HepG2 (cell line): ENCODE measurements at regions not wholly inside any gene's neighbourhood (a gene's known extent, or its start where the extent isn't known, plus 50 kb on each side); places are given as distances from the start of the nearest gene placed in this dataset.

ENCODE experiments used
- ATAC-seq: fragments of 200-7000 bp; cut with Tn5 transposase; 3 replicates; pipeline ENCODE4 v1.9.1; 2020; ENCODE audit warnings: mild to moderate bottlenecking, moderate library complexity
- BruUV-seq: library from RNA; stranded (reverse); fragments of 400-500 nt; replicated peaks from 2 replicates; lab custom pipeline; 2021; lab: Mats Ljungman, UMichigan
- CTCF ChIA-PET: fragments of 300-600 bp; formaldehyde crosslinking; extraction: SDS; loops from one replicate; lab custom pipeline; 2021; ENCODE audit warnings: low total read pairs, inconsistent platforms, low intra/inter-chr PET ratio; lab: Yijun Ruan, JAX
- POLR2A ChIA-PET: fragments of 350-600 bp; sonication (Branson Sonifier 250); formaldehyde crosslinking; loops from one replicate; lab custom pipeline; 2020; ENCODE audit warnings: antibody characterized with exemption, inconsistent platforms; lab: Yijun Ruan, JAX
- DNase-seq: peaks from one replicate; pipeline ENCODE4 v3.0.0-alpha.2; 2015; ENCODE audit warnings: low spot score
- FAIRE-seq: peaks from 3 replicates; lab custom pipeline; 2011; peaks lifted over from hg19 to GRCh38; lab: Jason Lieb, UNC
- H2AFZ ChIP-seq: one replicate; pipeline ENCODE4 v1.6.1; 2011; ENCODE audit warnings: low read length, inconsistent platforms
- H3K27ac ChIP-seq: fragments of 300-600 bp; 3 replicates; pipeline ENCODE4 v1.8.0; 2011; ENCODE audit warnings: mixed run types, mild to moderate bottlenecking, mixed read lengths, low read length, inconsistent platforms; ENCODE audit not compliant: insufficient read depth; ENCODE audit errors: extremely low read length
- H3K27me3 ChIP-seq, 2 experiments: fragments of 200-600 bp in 1 of 2; 2 replicates in 1 of 2; 3 replicates in 1 of 2; pipeline versions ENCODE4 v1.6.0 to v1.8.0; 2011; ENCODE audit warnings: low read length in 2 of 2, mild to moderate bottlenecking in 2 of 2, moderate library complexity in 2 of 2, inconsistent platforms in 1 of 2; ENCODE audit not compliant: insufficient read depth in 2 of 2, control insufficient read depth in 1 of 2
- H3K36me3 ChIP-seq, 2 experiments: fragments of 200-600 bp in 1 of 2; replicated peaks in 1 of 2; 2 replicates in 1 of 2; 3 replicates in 1 of 2; pipeline versions ENCODE4 v1.5.1 to v1.8.0; 2011; ENCODE audit warnings: low read length in 2 of 2, inconsistent platforms in 1 of 2; ENCODE audit not compliant: insufficient read depth in 2 of 2, control insufficient read depth in 1 of 2
- H3K4me1 ChIP-seq: 2 replicates; pipeline ENCODE4 v1.5.1; 2012; ENCODE audit warnings: low read length, inconsistent platforms; ENCODE audit not compliant: insufficient read depth
- H3K4me2 ChIP-seq: 2 replicates; pipeline ENCODE4 v1.6.0; 2011; ENCODE audit warnings: low read depth, low read length, inconsistent platforms
- H3K4me3 ChIP-seq, 3 experiments: fragments of 200-600 bp in 1 of 3; sonication (generic), shearing (Covaris generic) in 1 of 3; replicated peaks in 1 of 3; 2 replicates each; pipeline ENCODE4 v1.5.1; 2011 to 2016; ENCODE audit warnings: low read length in 3 of 3, inconsistent platforms in 2 of 3, low read depth in 2 of 3, mild to moderate bottlenecking in 2 of 3, control low read depth in 1 of 3, mixed read lengths in 1 of 3; ENCODE audit not compliant: insufficient read depth in 1 of 3
- H3K79me2 ChIP-seq: one replicate; pipeline ENCODE4 v1.6.1; 2011; ENCODE audit warnings: low read length, inconsistent platforms; ENCODE audit not compliant: insufficient read depth
- H3K9ac ChIP-seq: 2 replicates; pipeline ENCODE4 v1.6.0; 2011; ENCODE audit warnings: mild to moderate bottlenecking, low read depth, low read length, inconsistent platforms; ENCODE audit not compliant: insufficient read depth
- H3K9me3 ChIP-seq: 2 replicates; pipeline ENCODE4 v1.5.1; 2012; ENCODE audit warnings: mild to moderate bottlenecking, low read length
- H4K20me1 ChIP-seq: 2 replicates; pipeline ENCODE4 v1.6.0; 2011; ENCODE audit warnings: inconsistent platforms, mild to moderate bottlenecking, low read length, moderate library complexity; ENCODE audit not compliant: insufficient read depth
- AKNA ChIP-seq: sonication (generic); formaldehyde crosslinking; IDR thresholded peaks from 2 replicates; pipeline ENCODE4 v1.4.0; 2020; ENCODE audit warnings: missing genetic modification reagents, borderline replicate concordance
- ARNTL ChIP-seq: sonication (generic); formaldehyde crosslinking; IDR thresholded peaks from 2 replicates; pipeline ENCODE4 v1.4.0; 2020; ENCODE audit warnings: mild to moderate bottlenecking, missing genetic modification reagents
- FOXJ3 ChIP-seq: sonication (generic); formaldehyde crosslinking; IDR thresholded peaks from 2 replicates; pipeline ENCODE4 v1.4.0; 2020; ENCODE audit warnings: missing genetic modification reagents, mild to moderate bottlenecking, borderline replicate concordance
- MEIS1 ChIP-seq: sonication (generic); formaldehyde crosslinking; IDR thresholded peaks from 2 replicates; pipeline ENCODE4 v1.9.0; 2021; ENCODE audit warnings: mild to moderate bottlenecking, missing genetic modification reagents, moderate library complexity, borderline replicate concordance
- PHF5A ChIP-seq: IDR thresholded peaks from one replicate; pipeline ENCODE4 v1.6.1; 2018; ENCODE audit warnings: low read depth, missing genetic modification reagents; ENCODE audit not compliant: unreplicated experiment
- SP4 ChIP-seq: sonication (generic); formaldehyde crosslinking; IDR thresholded peaks from 2 replicates; pipeline ENCODE4 v1.8.1; 2023; ENCODE audit warnings: mild to moderate bottlenecking, missing genetic modification reagents
- STAT6 ChIP-seq: sonication (generic); formaldehyde crosslinking; IDR thresholded peaks from 2 replicates; pipeline ENCODE4 v1.4.0; 2020; ENCODE audit warnings: missing genetic modification reagents, mild to moderate bottlenecking, borderline replicate concordance
- TMF1 ChIP-seq: sonication (generic); formaldehyde crosslinking; IDR thresholded peaks from 2 replicates; pipeline ENCODE4 v1.8.1; 2022; ENCODE audit warnings: low read depth, missing genetic modification reagents
- YEATS4 ChIP-seq: sonication (generic); formaldehyde crosslinking; IDR thresholded peaks from 2 replicates; pipeline ENCODE4 v1.4.0; 2020; ENCODE audit warnings: missing genetic modification reagents, borderline replicate concordance
- ZNF431 ChIP-seq: sonication (generic); formaldehyde crosslinking; IDR thresholded peaks from 2 replicates; pipeline ENCODE4 v1.9.0; 2022; ENCODE audit warnings: missing genetic modification reagents, low read depth, mild to moderate bottlenecking, borderline replicate concordance
- ZNF552 ChIP-seq: sonication (generic); formaldehyde crosslinking; IDR thresholded peaks from 2 replicates; pipeline ENCODE4 v1.9.0; 2022; ENCODE audit warnings: missing genetic modification reagents, mild to moderate bottlenecking, borderline replicate concordance
- ZNF639 ChIP-seq: conservative IDR thresholded peaks from 2 replicates; pipeline ENCODE4 v1.6.1; 2018; ENCODE audit warnings: missing genetic modification reagents
- WGBS: methylation state at CpG from one replicate; pipeline ENCODE4 v1.1.6; 2017; ENCODE audit warnings: low lambda C conversion rate; 5-methylcytosine and 5-hydroxymethylcytosine counted together
- in situ Hi-C: cut with HindIII; loops from 2 replicates; pipeline ENCODE4 v1.10.0; 2017; ENCODE audit warnings: low pct_unique_long_range_greater_than_20kb; ENCODE audit not compliant: extremely low pct_ligation_motif_present
- intact Hi-C: fragments of 100-400 bp; cut with micrococcal nuclease; formaldehyde crosslinking; loops from one replicate; pipeline ENCODE4 v1.10.0; 2022; ENCODE audit not compliant: unreplicated experiment
- TF ChIP-seq, protein P1 (sequence below): sonication (generic); formaldehyde crosslinking; IDR thresholded peaks from 2 replicates; pipeline ENCODE4 v1.5.1; 2020; ENCODE audit warnings: missing genetic modification reagents, mild to moderate bottlenecking, borderline replicate concordance

DNA sequence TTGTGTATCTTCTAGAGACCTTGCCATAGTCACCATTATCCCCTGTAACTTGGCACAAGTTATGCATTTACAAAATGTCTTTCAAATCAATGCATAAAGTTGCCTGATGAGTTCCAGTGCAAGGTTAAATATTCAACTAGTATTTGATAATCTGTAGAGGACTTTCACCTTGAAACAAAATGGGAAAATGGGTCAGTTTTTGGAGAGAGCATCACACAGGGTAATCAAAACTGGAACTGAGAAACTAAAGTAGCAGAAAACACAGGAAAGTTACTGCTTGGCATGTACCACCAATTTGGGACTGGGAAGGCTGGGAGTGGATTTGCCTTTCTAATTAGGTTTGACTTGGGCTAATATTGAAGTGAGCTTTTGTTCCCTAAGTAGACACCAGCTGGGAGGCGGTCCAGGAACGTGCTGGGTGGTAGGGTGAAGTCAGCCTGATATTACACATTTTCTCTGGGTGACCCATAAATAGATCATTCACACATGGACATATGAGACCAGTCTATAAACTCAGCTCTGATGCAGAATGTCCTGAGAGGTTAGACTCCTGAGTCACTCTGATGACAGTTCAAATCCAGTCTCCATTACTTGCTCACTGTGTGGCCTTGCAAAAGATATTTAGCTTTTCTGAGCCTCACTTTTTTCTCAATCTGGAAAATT, 152.3 kb downstream of the PCTP start (continued):
- TF ChIP-seq MEIS1 (CRISPR knock-in tag) (no peak), STAT6 (CRISPR knock-in tag) (no peak), TMF1 (no peak)

- CTCF ChIA-PET, result no interaction called here
- no peak for TF ChIP-seq YEATS4 (CRISPR knock-in tag)
- no peak for TF ChIP-seq SP4
- no peak for TF ChIP-seq ZNF431 (CRISPR knock-in tag)
- no peak for TF ChIP-seq FOXJ3 (CRISPR knock-in tag)
- TF ChIP-seq, protein P1, sequence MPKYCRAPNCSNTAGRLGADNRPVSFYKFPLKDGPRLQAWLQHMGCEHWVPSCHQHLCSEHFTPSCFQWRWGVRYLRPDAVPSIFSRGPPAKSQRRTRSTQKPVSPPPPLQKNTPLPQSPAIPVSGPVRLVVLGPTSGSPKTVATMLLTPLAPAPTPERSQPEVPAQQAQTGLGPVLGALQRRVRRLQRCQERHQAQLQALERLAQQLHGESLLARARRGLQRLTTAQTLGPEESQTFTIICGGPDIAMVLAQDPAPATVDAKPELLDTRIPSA, result no peak
- no peak for TF ChIP-seq ARNTL (CRISPR knock-in tag)
- no peak for TF ChIP-seq ZNF552
- no peak for TF ChIP-seq PHF5A (CRISPR knock-in tag)
- TF ChIP-seq ZNF639 (CRISPR knock-in tag), result no peak
- TF ChIP-seq AKNA (CRISPR knock-in tag), result no peak
Observed at GRCh38 chr17:55909776-55910175, 158.9 kb downstream of the PCTP start.

More at GRCh38 chr17:55909776-55910175, 158.9 kb downstream of the PCTP start:
- intact Hi-C loops (no loop called here), in situ Hi-C loops (no loop called here)
- DNase-seq, result no peak
- WGBS, result 17% methylated on average over 5 of the region's 5 CpGs
- H3K27me3 ChIP-seq, result no peaks in the 10 kb centered on the region
- H3K36me3 ChIP-seq, result no peaks in the 10 kb centered on the region
- no TSS peak for BruUV-seq
- H3K27ac ChIP-seq, result no peak overlapping the region
- no peaks in the 10 kb centered on the region for H3K79me2 ChIP-seq
- H3K4me1 ChIP-seq, result no peaks in the 10 kb centered on the region
- FAIRE-seq, result no peak
- ATAC-seq, result no peak
- H3K9me3 ChIP-seq, result no peaks in the 10 kb centered on the region
- POLR2A ChIA-PET, result no interaction called here
- H3K4me3 ChIP-seq, result no peak overlapping the region
- no peak overlapping the region for H2AFZ ChIP-seq
- no peaks in the 10 kb centered on the region for H4K20me1 ChIP-seq
- H3K9ac ChIP-seq, result no peak overlapping the region
- H3K4me2 ChIP-seq, result no peak overlapping the region
